IMR-90 (cell line): ENCODE measurements at regions not wholly inside any gene's neighbourhood (a gene's known extent, or its start where the extent isn't known, plus 50 kb on each side); places are given as distances from the start of the nearest gene placed in this dataset.

ENCODE experiments used
- ATAC-seq: fragments of 200-7000 bp; cut with Tn5 transposase; 2 replicates; pipeline ENCODE4 v1.9.1; 2020; ENCODE audit warnings: low read depth, mild to moderate bottlenecking, moderate library complexity
- BruUV-seq: library from RNA; stranded (reverse); fragments of 400-500 nt; replicated peaks from 2 replicates; lab custom pipeline; 2021; lab: Mats Ljungman, UMichigan
- CTCF ChIA-PET: fragments of 300-600 bp; formaldehyde crosslinking; extraction: SDS; loops from one replicate; lab custom pipeline; 2021; ENCODE audit warnings: antibody characterized with exemption; lab: Yijun Ruan, JAX
- POLR2A ChIA-PET: fragments of 300-600 bp; sonication (Branson Sonifier 250); formaldehyde crosslinking; loops from one replicate; lab custom pipeline; 2022; ENCODE audit warnings: antibody characterized with exemption; ENCODE audit not compliant: unreplicated experiment; lab: Charles Lee
- DNase-seq: peaks from one replicate; pipeline ENCODE4 v3.0.0; 2013
- H2AFZ ChIP-seq: replicated peaks from 2 replicates; pipeline ENCODE3; 2013; ENCODE audit warnings: low read length, mild to moderate bottlenecking; ENCODE audit not compliant: poor library complexity
- H2AK5ac ChIP-seq: 2 replicates; pipeline ENCODE4 v1.6.1; 2013; ENCODE audit warnings: low read depth, low read length, inconsistent platforms
- H2AK9ac ChIP-seq: replicated peaks from 2 replicates; pipeline ENCODE3; 2013; ENCODE audit warnings: mild to moderate bottlenecking, low read depth, low read length, moderate library complexity; ENCODE audit not compliant: poor library complexity
- H2BK120ac ChIP-seq: 2 replicates; pipeline ENCODE4 v1.6.1; 2013; ENCODE audit warnings: low read depth, low read length, inconsistent platforms
- H2BK15ac ChIP-seq: 3 replicates; pipeline ENCODE4 v1.6.1; 2013; ENCODE audit warnings: low read depth, low read length, inconsistent platforms
- H2BK20ac ChIP-seq: 2 replicates; pipeline ENCODE4 v1.6.1; 2013; ENCODE audit warnings: low read depth, mild to moderate bottlenecking, inconsistent platforms, low read length, moderate library complexity
- H2BK5ac ChIP-seq: 2 replicates; pipeline ENCODE4 v1.6.1; 2013; ENCODE audit warnings: mild to moderate bottlenecking, low read depth, low read length, inconsistent platforms; ENCODE audit not compliant: poor library complexity, severe bottlenecking
- H3K14ac ChIP-seq: replicated peaks from 2 replicates; pipeline ENCODE4 v1.6.1; 2013; ENCODE audit warnings: low read depth, low read length, inconsistent platforms
- H3K18ac ChIP-seq: 2 replicates; pipeline ENCODE4 v1.6.1; 2013; ENCODE audit warnings: low read depth, low read length, control low read depth
- H3K23ac ChIP-seq: 2 replicates; pipeline ENCODE4 v1.6.1; 2013; ENCODE audit warnings: low read depth, low read length, inconsistent platforms
- H3K27ac ChIP-seq: 2 replicates; pipeline ENCODE4 v1.5.1; 2013; ENCODE audit warnings: mild to moderate bottlenecking, control low read depth, low read length; ENCODE audit not compliant: insufficient read depth
- H3K27me3 ChIP-seq: 2 replicates; pipeline ENCODE4 v1.6.1; 2013; ENCODE audit warnings: low read length; ENCODE audit not compliant: control insufficient read depth, insufficient read depth
- H3K36me3 ChIP-seq: 2 replicates; pipeline ENCODE4 v1.6.1; 2013; ENCODE audit warnings: low read length, mixed read lengths; ENCODE audit not compliant: control insufficient read depth, insufficient read depth
- H3K4ac ChIP-seq: 2 replicates; pipeline ENCODE4 v1.6.1; 2013; ENCODE audit warnings: low read depth, low read length, inconsistent platforms
- H3K4me1 ChIP-seq: 2 replicates; pipeline ENCODE4 v1.6.1; 2013; ENCODE audit warnings: low read length, mixed read lengths; ENCODE audit not compliant: control insufficient read depth, insufficient read depth
- H3K4me2 ChIP-seq: 2 replicates; pipeline ENCODE4 v1.6.1; 2013; ENCODE audit warnings: low read depth, mild to moderate bottlenecking, control low read depth, low read length, moderate library complexity
- H3K4me3 ChIP-seq: 2 replicates; pipeline ENCODE4 v1.5.1; 2013; ENCODE audit warnings: low read depth, mild to moderate bottlenecking, control low read depth, low read length, moderate library complexity; ENCODE audit not compliant: insufficient read depth
- H3K56ac ChIP-seq: 2 replicates; pipeline ENCODE4 v1.6.1; 2013; ENCODE audit warnings: low read length, inconsistent platforms; ENCODE audit not compliant: insufficient read depth; ENCODE audit errors: extremely low read depth
- H3K79me1 ChIP-seq, 2 experiments: 2 replicates each; pipeline ENCODE4 v1.6.1; 2013; ENCODE audit warnings: low read length in 2 of 2, inconsistent platforms in 1 of 2, low read depth in 1 of 2
- H3K9ac ChIP-seq: 2 replicates; pipeline ENCODE4 v1.6.1; 2013; ENCODE audit warnings: low read depth, low read length, control low read depth
- H3K9me1 ChIP-seq: 2 replicates; pipeline ENCODE4 v1.6.1; 2013; ENCODE audit warnings: low read length, inconsistent platforms; ENCODE audit not compliant: insufficient read depth
- H3K9me3 ChIP-seq: 2 replicates; pipeline ENCODE4 v1.6.1; 2013; ENCODE audit warnings: low read length; ENCODE audit not compliant: control insufficient read depth, insufficient read depth
- H4K20me1 ChIP-seq: 2 replicates; pipeline ENCODE4 v1.6.1; 2013; ENCODE audit warnings: low read length, inconsistent platforms; ENCODE audit not compliant: insufficient read depth
- H4K5ac ChIP-seq: 2 replicates; pipeline ENCODE4 v1.6.1; 2013; ENCODE audit warnings: mild to moderate bottlenecking, low read depth, low read length, control low read depth
- H4K8ac ChIP-seq, 2 experiments: 2 replicates each; pipeline ENCODE4 v1.6.1; 2013; ENCODE audit warnings: low read depth in 2 of 2, low read length in 2 of 2, control low read depth in 1 of 2, inconsistent platforms in 1 of 2
- H4K91ac ChIP-seq: 2 replicates; pipeline ENCODE4 v1.6.1; 2013; ENCODE audit warnings: low read depth, low read length, inconsistent platforms; ENCODE audit not compliant: insufficient read depth
- BHLHE40 ChIP-seq: fragments of 150-350 bp; IDR thresholded peaks from 2 replicates; pipeline ENCODE4 v1.6.1; 2016; ENCODE audit warnings: mild to moderate bottlenecking, low read depth, low read length
- CEBPB ChIP-seq: IDR thresholded peaks from 2 replicates; pipeline ENCODE4 v1.6.1; 2012; ENCODE audit warnings: low read depth, low read length, improper control_type of control experiment
- CHD1 ChIP-seq: IDR thresholded peaks from 2 replicates; pipeline ENCODE4 v1.6.1; 2012; ENCODE audit warnings: low read depth, low read length, improper control_type of control experiment
- FOS ChIP-seq: fragments of 150-350 bp; IDR thresholded peaks from 2 replicates; pipeline ENCODE4 v1.6.1; 2016; ENCODE audit warnings: low read depth, low read length
- MAFK ChIP-seq: IDR thresholded peaks from 2 replicates; pipeline ENCODE4 v1.6.1; 2012; ENCODE audit warnings: low read depth, low read length, improper control_type of control experiment
- MAZ ChIP-seq: IDR thresholded peaks from 2 replicates; pipeline ENCODE4 v1.6.1; 2012; ENCODE audit warnings: low read depth, mild to moderate bottlenecking, low read length, improper control_type of control experiment, moderate library complexity, borderline replicate concordance
- MXI1 ChIP-seq: IDR thresholded peaks from 2 replicates; pipeline ENCODE4 v1.6.1; 2012; ENCODE audit warnings: low read depth, mild to moderate bottlenecking, low read length, moderate library complexity, borderline replicate concordance
- POLR2A ChIP-seq: IDR thresholded peaks from 2 replicates; pipeline ENCODE4 v1.6.1; 2012; ENCODE audit warnings: mild to moderate bottlenecking, low read depth, low read length
- RAD21 ChIP-seq: IDR thresholded peaks from 2 replicates; pipeline ENCODE4 v1.6.1; 2012; ENCODE audit warnings: low read length, improper control_type of control experiment
- RCOR1 ChIP-seq: IDR thresholded peaks from 2 replicates; pipeline ENCODE4 v1.6.1; 2012; ENCODE audit warnings: mild to moderate bottlenecking, low read length, improper control_type of control experiment; ENCODE audit not compliant: insufficient replicate concordance
- RFX5 ChIP-seq: IDR thresholded peaks from 2 replicates; pipeline ENCODE4 v1.8.0; 2012; ENCODE audit warnings: low read depth, mild to moderate bottlenecking, low read length, moderate library complexity
- SMC3 ChIP-seq: fragments of 150-350 bp; IDR thresholded peaks from 2 replicates; pipeline ENCODE4 v1.6.1; 2016; ENCODE audit warnings: low read depth, mild to moderate bottlenecking, antibody characterized with exemption, low read length, moderate library complexity
- WGBS, 2 experiments: methylation state at CpG; one replicate each; pipeline versions ENCODE4 v1.1.5 to v1.1.7; 2013; ENCODE audit warnings: missing lambda C conversion rate in 2 of 2; ENCODE audit not compliant: insufficient read length in 1 of 2; ENCODE audit errors: extremely low coverage in 2 of 2; 5-methylcytosine and 5-hydroxymethylcytosine counted together
- dilution Hi-C: fragments of 300-500 bp; cut with HindIII; formaldehyde crosslinking; loops from one replicate; pipeline ENCODE4 v1.14.3; 2018; ENCODE audit warnings: low sequenced_read_pairs; ENCODE audit not compliant: unreplicated experiment
- in situ Hi-C: fragments of 300-500 bp; cut with MboI; formaldehyde crosslinking; loops from 3 replicates; pipeline ENCODE4 v1.14.3; 2019; ENCODE audit warnings: low sequenced_read_pairs, inconsistent platforms, mixed read lengths
- intact Hi-C: fragments of 100-400 bp; cut with micrococcal nuclease; formaldehyde crosslinking; loops from 2 replicates; pipeline ENCODE4 v1.10.0; 2022
- TF ChIP-seq, protein P1 (sequence below): fragments of 150-350 bp; IDR thresholded peaks from 2 replicates; pipeline ENCODE4 v1.6.1; 2017; ENCODE audit warnings: mild to moderate bottlenecking, antibody characterized with exemption, low read length, low read depth
- TF ChIP-seq, protein P2 (sequence below): conservative IDR thresholded peaks from 2 replicates; pipeline ENCODE4 v1.5.1; 2012; ENCODE audit warnings: mild to moderate bottlenecking, low read depth, low read length, improper control_type of control experiment
- TF ChIP-seq, protein P3 (sequence below): fragments of 150-350 bp; IDR thresholded peaks from 2 replicates; pipeline ENCODE4 v1.6.1; 2016; ENCODE audit warnings: low read depth, mild to moderate bottlenecking, low read length, moderate library complexity, borderline replicate concordance

DNA sequence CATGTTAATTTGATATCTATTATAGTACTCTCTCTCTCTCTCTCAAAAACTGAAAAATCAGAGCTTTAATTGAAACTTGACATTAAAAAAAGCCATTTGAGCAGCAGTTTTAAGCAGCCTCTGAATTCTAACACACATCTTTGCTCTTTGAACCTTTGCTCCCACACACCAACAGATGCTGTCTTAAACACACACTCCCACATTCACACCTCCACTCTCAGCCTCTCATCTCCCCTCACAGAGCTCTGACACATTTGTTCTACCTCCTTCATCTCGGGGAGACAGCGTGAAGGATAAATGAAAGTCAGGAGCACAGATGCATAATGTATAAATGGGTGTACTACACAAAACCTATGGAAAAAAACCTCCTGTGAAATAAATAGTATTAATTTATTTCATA, 95.2 kb downstream of the NAB1 start:
- ChIA-PET POLR2A (no interaction called here), CTCF (no interaction called here)
- WGBS, 2 experiments: no CpG with 5 or more reads among the region's 2 CpGs
- peak overlapping the region; percentile 67; the same call in 1 of the 2 replicates for H3K14ac ChIP-seq
- in situ Hi-C loops (no loop called here), intact Hi-C loops (loop anchor here (5.0 kb wide), 1 partner anchor 52 kb away; no protein-coding TSS in a partner anchor), dilution Hi-C loops (no loop called here)
- no peak overlapping the region for H4K91ac ChIP-seq
- no peak overlapping the region for H2BK15ac ChIP-seq
- peaks cover 3% of the 10 kb centered on the region for H3K27me3 ChIP-seq
- DNase-seq (no peak), ATAC-seq (no peak)
- TF ChIP-seq MAZ (no peak), POLR2A (no peak), RCOR1 (no peak), RFX5 (no peak), CHD1 (no peak), CEBPB (no peak), MXI1 (no peak), BHLHE40 (no peak), FOS (no peak), MAFK (no peak), SMC3 (no peak), RAD21 (no peak)
- TF ChIP-seq, protein P1, sequence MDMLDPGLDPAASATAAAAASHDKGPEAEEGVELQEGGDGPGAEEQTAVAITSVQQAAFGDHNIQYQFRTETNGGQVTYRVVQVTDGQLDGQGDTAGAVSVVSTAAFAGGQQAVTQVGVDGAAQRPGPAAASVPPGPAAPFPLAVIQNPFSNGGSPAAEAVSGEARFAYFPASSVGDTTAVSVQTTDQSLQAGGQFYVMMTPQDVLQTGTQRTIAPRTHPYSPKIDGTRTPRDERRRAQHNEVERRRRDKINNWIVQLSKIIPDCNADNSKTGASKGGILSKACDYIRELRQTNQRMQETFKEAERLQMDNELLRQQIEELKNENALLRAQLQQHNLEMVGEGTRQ: no peak
- TF ChIP-seq, protein P2, sequence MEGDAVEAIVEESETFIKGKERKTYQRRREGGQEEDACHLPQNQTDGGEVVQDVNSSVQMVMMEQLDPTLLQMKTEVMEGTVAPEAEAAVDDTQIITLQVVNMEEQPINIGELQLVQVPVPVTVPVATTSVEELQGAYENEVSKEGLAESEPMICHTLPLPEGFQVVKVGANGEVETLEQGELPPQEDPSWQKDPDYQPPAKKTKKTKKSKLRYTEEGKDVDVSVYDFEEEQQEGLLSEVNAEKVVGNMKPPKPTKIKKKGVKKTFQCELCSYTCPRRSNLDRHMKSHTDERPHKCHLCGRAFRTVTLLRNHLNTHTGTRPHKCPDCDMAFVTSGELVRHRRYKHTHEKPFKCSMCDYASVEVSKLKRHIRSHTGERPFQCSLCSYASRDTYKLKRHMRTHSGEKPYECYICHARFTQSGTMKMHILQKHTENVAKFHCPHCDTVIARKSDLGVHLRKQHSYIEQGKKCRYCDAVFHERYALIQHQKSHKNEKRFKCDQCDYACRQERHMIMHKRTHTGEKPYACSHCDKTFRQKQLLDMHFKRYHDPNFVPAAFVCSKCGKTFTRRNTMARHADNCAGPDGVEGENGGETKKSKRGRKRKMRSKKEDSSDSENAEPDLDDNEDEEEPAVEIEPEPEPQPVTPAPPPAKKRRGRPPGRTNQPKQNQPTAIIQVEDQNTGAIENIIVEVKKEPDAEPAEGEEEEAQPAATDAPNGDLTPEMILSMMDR: no peak
- TF ChIP-seq, protein P3, sequence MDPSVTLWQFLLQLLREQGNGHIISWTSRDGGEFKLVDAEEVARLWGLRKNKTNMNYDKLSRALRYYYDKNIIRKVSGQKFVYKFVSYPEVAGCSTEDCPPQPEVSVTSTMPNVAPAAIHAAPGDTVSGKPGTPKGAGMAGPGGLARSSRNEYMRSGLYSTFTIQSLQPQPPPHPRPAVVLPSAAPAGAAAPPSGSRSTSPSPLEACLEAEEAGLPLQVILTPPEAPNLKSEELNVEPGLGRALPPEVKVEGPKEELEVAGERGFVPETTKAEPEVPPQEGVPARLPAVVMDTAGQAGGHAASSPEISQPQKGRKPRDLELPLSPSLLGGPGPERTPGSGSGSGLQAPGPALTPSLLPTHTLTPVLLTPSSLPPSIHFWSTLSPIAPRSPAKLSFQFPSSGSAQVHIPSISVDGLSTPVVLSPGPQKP: no peak
- no peak overlapping the region for H2AK9ac ChIP-seq
- H2BK5ac ChIP-seq: no peak overlapping the region
- BruUV-seq: no TSS peak
- no peaks in the 10 kb centered on the region for H3K36me3 ChIP-seq
- peaks cover 2% of the 10 kb centered on the region; the same call in 1 of the 2 replicates for H3K4me1 ChIP-seq
- no peak overlapping the region for H3K4me2 ChIP-seq
- no peak overlapping the region for H3K56ac ChIP-seq
- no peak overlapping the region for H3K27ac ChIP-seq
- no peaks in the 10 kb centered on the region for H3K9me1 ChIP-seq
- H3K4me3 ChIP-seq: no peak overlapping the region
- no peaks in the 10 kb centered on the region for H3K79me1 ChIP-seq
- no peak overlapping the region for H4K8ac ChIP-seq
- no peak overlapping the region for H3K9ac ChIP-seq
- H2AFZ ChIP-seq: no peak overlapping the region
- H2AK5ac ChIP-seq: no peak overlapping the region
- H2BK20ac ChIP-seq: no peak overlapping the region
- H3K4ac ChIP-seq: no peak overlapping the region
- H4K20me1 ChIP-seq: no peaks in the 10 kb centered on the region
- H3K23ac ChIP-seq: no peak overlapping the region
- no peak overlapping the region for H3K18ac ChIP-seq
- no peak overlapping the region for H4K5ac ChIP-seq
- peaks cover 6% of the 10 kb centered on the region for H3K9me3 ChIP-seq
- no peak overlapping the region for H2BK120ac ChIP-seq
